SU-DHL-6 (cell line): ENCODE measurements at regions not wholly inside any gene's neighbourhood (a gene's known extent, or its start where the extent isn't known, plus 50 kb on each side); places are given as distances from the start of the nearest gene placed in this dataset.

ENCODE experiments used
- H2AFZ ChIP-seq: fragments of 200-600 bp; sonication (generic); 2 replicates; pipeline ENCODE4 v1.6.1; 2014; ENCODE audit warnings: low read depth, mild to moderate bottlenecking, moderate library complexity, mixed read lengths, antibody characterized with exemption, low read length; ENCODE audit not compliant: severe bottlenecking
- H3F3A ChIP-seq: fragments of 200-600 bp; shearing (Covaris generic); 2 replicates; pipeline ENCODE4 v1.6.0; 2016; ENCODE audit warnings: antibody characterized with exemption, mild to moderate bottlenecking; ENCODE audit not compliant: insufficient read depth
- H3K27ac ChIP-seq: fragments of 200-600 bp; sonication (generic); 2 replicates; pipeline ENCODE4 v1.5.1; 2016; ENCODE audit warnings: low read depth, mild to moderate bottlenecking, low read length, moderate library complexity, mixed read lengths
- H3K27me3 ChIP-seq: fragments of 200-600 bp; sonication (generic), shearing (Covaris generic); 2 replicates; pipeline ENCODE4 v1.6.0; 2014; ENCODE audit warnings: mild to moderate bottlenecking, low read length
- H3K36me3 ChIP-seq: fragments of 200-600 bp; sonication (generic); 2 replicates; pipeline ENCODE4 v1.6.1; 2014; ENCODE audit warnings: mild to moderate bottlenecking, low read length, mixed read lengths
- H3K4me2 ChIP-seq: fragments of 300-600, 200-600 bp; shearing (Covaris generic), sonication (generic); 2 replicates; pipeline ENCODE4 v1.6.0; 2014; ENCODE audit warnings: low read length, low read depth, mild to moderate bottlenecking; ENCODE audit not compliant: poor library complexity, severe bottlenecking
- H3K4me3 ChIP-seq: fragments of 200-600 bp; sonication (generic); 2 replicates; pipeline ENCODE4 v1.5.1; 2014; ENCODE audit warnings: antibody characterized with exemption, low read length, mild to moderate bottlenecking, mixed read lengths; ENCODE audit not compliant: insufficient read depth, poor library complexity, severe bottlenecking
- H3K79me2 ChIP-seq: fragments of 200-600 bp; sonication (generic); 2 replicates; pipeline ENCODE4 v1.6.1; 2014; ENCODE audit warnings: mild to moderate bottlenecking, low read length, moderate library complexity; ENCODE audit not compliant: insufficient read depth
- H3K9ac ChIP-seq: fragments of 200-600 bp; sonication (generic); 2 replicates; pipeline ENCODE4 v1.7.0; 2014; ENCODE audit warnings: mild to moderate bottlenecking, low read length
- H3K9me2 ChIP-seq: fragments of 200-600 bp; sonication (generic); replicated peaks from 2 replicates; pipeline ENCODE4 v1.6.1; 2014; ENCODE audit warnings: low read length; ENCODE audit not compliant: insufficient read depth
- H3K9me3 ChIP-seq: fragments of 200-600 bp; sonication (generic); 2 replicates; pipeline ENCODE4 v1.6.1; 2014; ENCODE audit warnings: low read length, mixed read lengths; ENCODE audit not compliant: insufficient read depth
- H4K20me1 ChIP-seq: fragments of 200-600 bp; sonication (generic); 2 replicates; pipeline ENCODE4 v1.6.1; 2014; ENCODE audit warnings: low read depth, mild to moderate bottlenecking, antibody characterized with exemption, low read length, moderate library complexity, mixed read lengths
- EZH2phosphoT487 ChIP-seq: fragments of 200-600 bp; sonication (generic), shearing (Covaris generic); conservative IDR thresholded peaks from 2 replicates; pipeline ENCODE4 v1.6.1; 2018; ENCODE audit warnings: mild to moderate bottlenecking, antibody characterized with exemption, low read length, moderate library complexity, mixed read lengths
- TF ChIP-seq, protein P1 (sequence below): fragments of 200-600 bp; sonication (generic); IDR thresholded peaks from one replicate; pipeline ENCODE4 v1.5.1; 2017; ENCODE audit warnings: antibody characterized with exemption, mild to moderate bottlenecking, low read length, moderate library complexity; ENCODE audit not compliant: insufficient read depth, poor library complexity, severe bottlenecking

- Histone ChIP-seq H3K9ac (no peak overlapping the region), H2AFZ (no peak overlapping the region), H3K4me3 (no peak overlapping the region), H3K36me3 (peaks cover 8% of the 10 kb centered on the region; the same call in 1 of the 2 replicates), H3K27ac (no peak overlapping the region), H3K79me2 (0 out of 2 replicates have a peak, but pooled peaks cover 5% of the 10 kb centered on the region), H3K27me3 (no peaks in the 10 kb centered on the region), H3K9me3 (no peaks in the 10 kb centered on the region), H3K9me2 (no peaks in the 10 kb centered on the region), H3K4me2 (no peak overlapping the region), H4K20me1 (no peaks in the 10 kb centered on the region; the same call in 1 of the 2 replicates), H3F3A (peaks cover 11% of the 10 kb centered on the region; the same call in 1 of the 2 replicates)
- TF ChIP-seq, protein P1, sequence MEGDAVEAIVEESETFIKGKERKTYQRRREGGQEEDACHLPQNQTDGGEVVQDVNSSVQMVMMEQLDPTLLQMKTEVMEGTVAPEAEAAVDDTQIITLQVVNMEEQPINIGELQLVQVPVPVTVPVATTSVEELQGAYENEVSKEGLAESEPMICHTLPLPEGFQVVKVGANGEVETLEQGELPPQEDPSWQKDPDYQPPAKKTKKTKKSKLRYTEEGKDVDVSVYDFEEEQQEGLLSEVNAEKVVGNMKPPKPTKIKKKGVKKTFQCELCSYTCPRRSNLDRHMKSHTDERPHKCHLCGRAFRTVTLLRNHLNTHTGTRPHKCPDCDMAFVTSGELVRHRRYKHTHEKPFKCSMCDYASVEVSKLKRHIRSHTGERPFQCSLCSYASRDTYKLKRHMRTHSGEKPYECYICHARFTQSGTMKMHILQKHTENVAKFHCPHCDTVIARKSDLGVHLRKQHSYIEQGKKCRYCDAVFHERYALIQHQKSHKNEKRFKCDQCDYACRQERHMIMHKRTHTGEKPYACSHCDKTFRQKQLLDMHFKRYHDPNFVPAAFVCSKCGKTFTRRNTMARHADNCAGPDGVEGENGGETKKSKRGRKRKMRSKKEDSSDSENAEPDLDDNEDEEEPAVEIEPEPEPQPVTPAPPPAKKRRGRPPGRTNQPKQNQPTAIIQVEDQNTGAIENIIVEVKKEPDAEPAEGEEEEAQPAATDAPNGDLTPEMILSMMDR = no peak
- no peak for TF ChIP-seq EZH2phosphoT487
Measured at GRCh38 chr12:111233786-111234185, 135.1 kb downstream of the PHETA1 start.

- no peak overlapping the region for H3K4me2 ChIP-seq
- no peaks in the 10 kb centered on the region for H4K20me1 ChIP-seq
- no peak overlapping the region for H3K9ac ChIP-seq
- H3K9me3 ChIP-seq = no peaks in the 10 kb centered on the region
- peaks cover 13% of the 10 kb centered on the region for H3K36me3 ChIP-seq
- H3K27ac ChIP-seq = no peak overlapping the region
- no peak for TF ChIP-seq EZH2phosphoT487
- TF ChIP-seq, protein P1 = no peak
- H3K4me3 ChIP-seq = no peak overlapping the region
- H3F3A ChIP-seq = peaks cover 11% of the 10 kb centered on the region; the same call in 1 of the 2 replicates
- H3K27me3 ChIP-seq = no peaks in the 10 kb centered on the region
- H2AFZ ChIP-seq = no peak overlapping the region
- 0 out of 2 replicates have a peak, but pooled peaks cover 5% of the 10 kb centered on the region for H3K79me2 ChIP-seq
- H3K9me2 ChIP-seq = no peaks in the 10 kb centered on the region
Measured at GRCh38 chr12:111230649-111231048, 138.2 kb downstream of the PHETA1 start.

DNA sequence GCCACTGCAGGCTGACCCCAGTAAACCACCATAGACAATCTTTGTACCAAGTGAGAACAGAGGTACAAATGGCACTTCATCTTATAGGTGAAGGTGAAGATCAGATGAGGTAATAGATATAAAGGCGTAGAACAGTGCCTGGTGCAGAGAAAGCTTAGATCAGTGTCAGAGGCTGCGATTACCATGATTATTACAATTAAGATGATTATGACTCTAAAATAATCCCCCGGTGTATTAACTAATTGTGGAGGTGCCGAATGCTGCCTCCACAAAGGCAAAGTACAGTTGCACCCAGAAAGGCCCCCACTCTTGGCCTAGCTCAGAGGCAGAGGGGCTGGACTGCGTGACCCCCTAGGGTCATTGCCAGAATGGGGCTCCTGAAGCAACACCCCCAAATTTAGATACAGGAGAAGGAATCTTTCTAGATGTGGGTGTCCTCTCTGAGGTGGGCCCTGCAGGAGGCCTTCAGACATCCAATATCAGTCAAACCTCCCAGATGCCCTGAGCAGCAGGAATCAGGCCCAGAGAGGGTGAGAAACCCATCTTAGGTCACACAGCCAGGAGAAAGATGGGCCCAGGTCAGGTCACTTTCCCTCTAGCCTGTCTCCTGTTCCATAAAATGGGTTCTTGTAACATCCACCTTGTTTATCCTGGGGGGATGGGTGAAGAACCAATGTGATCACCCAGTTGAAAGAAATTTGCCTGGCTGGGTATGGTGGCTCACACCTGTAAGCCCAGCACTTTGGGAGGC is 139.8 kb downstream of the PHETA1 start:
- peaks cover 11% of the 10 kb centered on the region; the same call in 1 of the 2 replicates for H3F3A ChIP-seq
- no peaks in the 10 kb centered on the region for H3K9me2 ChIP-seq
- no peak overlapping the region for H3K4me3 ChIP-seq
- H3K36me3 ChIP-seq = peaks cover 13% of the 10 kb centered on the region
- no peak for TF ChIP-seq EZH2phosphoT487
- TF ChIP-seq, protein P1 = no peak
- no peak overlapping the region for H2AFZ ChIP-seq
- H3K79me2 ChIP-seq = 0 out of 2 replicates have a peak, but pooled peaks cover 5% of the 10 kb centered on the region
- H3K9me3 ChIP-seq = no peaks in the 10 kb centered on the region
- no peaks in the 10 kb centered on the region for H4K20me1 ChIP-seq
- no peaks in the 10 kb centered on the region for H3K27me3 ChIP-seq
- H3K27ac ChIP-seq = no peak overlapping the region
- no peak overlapping the region for H3K9ac ChIP-seq
- no peak overlapping the region for H3K4me2 ChIP-seq
